Gastroesophageal sphincter (tissue), 3 donors: ENCODE measurements at regions not wholly inside any gene's neighbourhood (a gene's known extent, or its start where the extent isn't known, plus 50 kb on each side); places are given as distances from the start of the nearest gene placed in this dataset.

Source experiments
- EP300 ChIP-seq: sonication (generic); formaldehyde crosslinking; IDR thresholded peaks from one replicate; pipeline ENCODE4 v1.6.1; 2017; ENCODE audit warnings: antibody characterized with exemption, mild to moderate bottlenecking
- POLR2A ChIP-seq, 2 donors: fragments of 450-650 bp; IDR thresholded peaks; one replicate each; pipeline ENCODE4 v1.6.1; 2017; ENCODE audit warnings: antibody characterized with exemption in 2 of 2, mild to moderate bottlenecking in 2 of 2, moderate library complexity in 1 of 2
- POLR2AphosphoS5 ChIP-seq: sonication (generic); formaldehyde crosslinking; IDR thresholded peaks from one replicate; pipeline ENCODE4 v1.6.1; 2017; ENCODE audit warnings: antibody characterized with exemption
- TF ChIP-seq, protein P1 (sequence below), 4 experiments: fragments of 200-600 bp in 2 of 4; fragments of 450-650 bp in 2 of 4; sonication (generic) in 1 of 4; IDR thresholded peaks; one replicate each; pipeline ENCODE4 v1.5.1; 2017 to 2019; ENCODE audit warnings: antibody characterized with exemption in 4 of 4, mild to moderate bottlenecking in 2 of 4, moderate library complexity in 2 of 4

GRCh38 chr10:25076506-25077177 lies 60.2 kb downstream of the THNSL1 start:
- TF ChIP-seq, protein P1, sequence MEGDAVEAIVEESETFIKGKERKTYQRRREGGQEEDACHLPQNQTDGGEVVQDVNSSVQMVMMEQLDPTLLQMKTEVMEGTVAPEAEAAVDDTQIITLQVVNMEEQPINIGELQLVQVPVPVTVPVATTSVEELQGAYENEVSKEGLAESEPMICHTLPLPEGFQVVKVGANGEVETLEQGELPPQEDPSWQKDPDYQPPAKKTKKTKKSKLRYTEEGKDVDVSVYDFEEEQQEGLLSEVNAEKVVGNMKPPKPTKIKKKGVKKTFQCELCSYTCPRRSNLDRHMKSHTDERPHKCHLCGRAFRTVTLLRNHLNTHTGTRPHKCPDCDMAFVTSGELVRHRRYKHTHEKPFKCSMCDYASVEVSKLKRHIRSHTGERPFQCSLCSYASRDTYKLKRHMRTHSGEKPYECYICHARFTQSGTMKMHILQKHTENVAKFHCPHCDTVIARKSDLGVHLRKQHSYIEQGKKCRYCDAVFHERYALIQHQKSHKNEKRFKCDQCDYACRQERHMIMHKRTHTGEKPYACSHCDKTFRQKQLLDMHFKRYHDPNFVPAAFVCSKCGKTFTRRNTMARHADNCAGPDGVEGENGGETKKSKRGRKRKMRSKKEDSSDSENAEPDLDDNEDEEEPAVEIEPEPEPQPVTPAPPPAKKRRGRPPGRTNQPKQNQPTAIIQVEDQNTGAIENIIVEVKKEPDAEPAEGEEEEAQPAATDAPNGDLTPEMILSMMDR (IDR thresholded peaks at IDR 0.05): no peak
- TF ChIP-seq POLR2A (IDR thresholded peaks at IDR 0.05): no peak
- TF ChIP-seq EP300: no peak
- no peak for TF ChIP-seq POLR2AphosphoS5
